AG04450 (cell line): ENCODE measurements at regions not wholly inside any gene's neighbourhood (a gene's known extent, or its start where the extent isn't known, plus 50 kb on each side); places are given as distances from the start of the nearest gene placed in this dataset.

Source experiments
- CTCF ChIA-PET: fragments of 300-600, 350-600 bp; formaldehyde crosslinking; extraction: SDS; loops from one replicate; lab custom pipeline; 2022; ENCODE audit warnings: antibody characterized with exemption, inconsistent platforms; lab: Charles Lee
- POLR2A ChIA-PET: fragments of 350-600 bp; formaldehyde crosslinking; extraction: SDS; loops from one replicate; lab custom pipeline; 2021; ENCODE audit warnings: antibody characterized with exemption, inconsistent platforms; lab: Yijun Ruan, JAX
- DNase-seq: peaks from one replicate; pipeline ENCODE4 v3.0.0-alpha.2; 2011; ENCODE audit warnings: low read depth, low spot score
- H3K27ac ChIP-seq: one replicate; pipeline ENCODE4 v1.5.1; 2012; ENCODE audit warnings: low read depth, low read length, control low read depth
- H3K27me3 ChIP-seq: one replicate; pipeline ENCODE4 v1.6.0; 2012; ENCODE audit warnings: low read length; ENCODE audit not compliant: control insufficient read depth, insufficient read depth
- H3K4me3 ChIP-seq: 2 replicates; pipeline ENCODE4 v1.5.1; 2011; ENCODE audit warnings: mild to moderate bottlenecking, low read depth, low read length, control low read depth
- H3K9me3 ChIP-seq: 2 replicates; pipeline ENCODE4 v1.5.1; 2012; ENCODE audit warnings: low read length; ENCODE audit not compliant: control insufficient read depth, insufficient read depth
- TF ChIP-seq, protein P1 (sequence below): IDR thresholded peaks from 2 replicates; pipeline ENCODE4 v1.5.1; 2011; ENCODE audit warnings: low read depth, low read length, control low read depth, inconsistent platforms

DNA sequence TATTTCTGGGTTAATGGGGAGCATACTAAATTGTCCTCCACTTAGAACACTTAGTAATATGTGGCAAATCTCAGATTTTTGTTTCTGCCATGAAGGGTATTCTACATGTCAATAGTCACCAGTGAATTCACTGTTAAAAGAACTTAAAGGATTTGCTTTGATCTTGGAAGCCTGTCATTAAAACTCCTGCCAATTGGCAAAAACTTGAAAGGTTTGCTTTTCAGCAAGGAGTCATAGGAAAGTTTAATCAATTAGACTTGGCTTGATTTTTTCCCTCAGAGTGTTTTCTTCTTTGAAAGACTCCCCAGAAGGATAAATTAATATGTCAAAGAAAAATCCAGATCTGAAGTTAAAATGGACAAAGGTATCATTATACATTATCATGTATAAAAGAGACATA is 671.9 kb upstream of the PKDCC start:
- CTCF ChIA-PET: no interaction called here
- Histone ChIP-seq H3K9me3 (no peaks in the 10 kb centered on the region), H3K4me3 (no peak overlapping the region), H3K27ac (no peak overlapping the region), H3K27me3 (no peaks in the 10 kb centered on the region)
- DNase-seq: no peak
- POLR2A ChIA-PET: no interaction called here
- TF ChIP-seq, protein P1, sequence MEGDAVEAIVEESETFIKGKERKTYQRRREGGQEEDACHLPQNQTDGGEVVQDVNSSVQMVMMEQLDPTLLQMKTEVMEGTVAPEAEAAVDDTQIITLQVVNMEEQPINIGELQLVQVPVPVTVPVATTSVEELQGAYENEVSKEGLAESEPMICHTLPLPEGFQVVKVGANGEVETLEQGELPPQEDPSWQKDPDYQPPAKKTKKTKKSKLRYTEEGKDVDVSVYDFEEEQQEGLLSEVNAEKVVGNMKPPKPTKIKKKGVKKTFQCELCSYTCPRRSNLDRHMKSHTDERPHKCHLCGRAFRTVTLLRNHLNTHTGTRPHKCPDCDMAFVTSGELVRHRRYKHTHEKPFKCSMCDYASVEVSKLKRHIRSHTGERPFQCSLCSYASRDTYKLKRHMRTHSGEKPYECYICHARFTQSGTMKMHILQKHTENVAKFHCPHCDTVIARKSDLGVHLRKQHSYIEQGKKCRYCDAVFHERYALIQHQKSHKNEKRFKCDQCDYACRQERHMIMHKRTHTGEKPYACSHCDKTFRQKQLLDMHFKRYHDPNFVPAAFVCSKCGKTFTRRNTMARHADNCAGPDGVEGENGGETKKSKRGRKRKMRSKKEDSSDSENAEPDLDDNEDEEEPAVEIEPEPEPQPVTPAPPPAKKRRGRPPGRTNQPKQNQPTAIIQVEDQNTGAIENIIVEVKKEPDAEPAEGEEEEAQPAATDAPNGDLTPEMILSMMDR: no peak

DNA sequence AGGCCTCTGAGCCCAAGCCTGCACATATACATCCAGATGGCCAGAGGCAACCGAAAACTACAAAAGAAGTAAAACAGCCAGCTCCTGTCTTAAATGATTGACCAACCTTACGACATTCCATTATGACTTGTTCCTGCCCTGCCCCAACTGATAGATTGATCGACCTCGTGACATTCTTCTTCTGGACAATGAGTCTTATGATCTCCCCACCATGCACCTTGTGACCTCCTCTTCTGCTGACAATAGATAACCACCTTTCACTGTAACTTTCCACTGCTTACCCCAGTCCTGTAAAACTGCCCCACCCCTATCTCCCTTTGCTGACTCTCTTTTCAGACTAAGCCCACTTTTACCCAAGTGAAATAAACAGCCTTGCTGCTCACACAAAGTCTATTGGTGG is 670.0 kb upstream of the PKDCC start:
- Histone ChIP-seq H3K4me3 (no peak overlapping the region), H3K27me3 (no peaks in the 10 kb centered on the region), H3K9me3 (no peaks in the 10 kb centered on the region), H3K27ac (no peak overlapping the region)
- TF ChIP-seq, protein P1: no peak
- DNase-seq: no peak
- POLR2A ChIA-PET: no interaction called here
- CTCF ChIA-PET: no interaction called here

DNA sequence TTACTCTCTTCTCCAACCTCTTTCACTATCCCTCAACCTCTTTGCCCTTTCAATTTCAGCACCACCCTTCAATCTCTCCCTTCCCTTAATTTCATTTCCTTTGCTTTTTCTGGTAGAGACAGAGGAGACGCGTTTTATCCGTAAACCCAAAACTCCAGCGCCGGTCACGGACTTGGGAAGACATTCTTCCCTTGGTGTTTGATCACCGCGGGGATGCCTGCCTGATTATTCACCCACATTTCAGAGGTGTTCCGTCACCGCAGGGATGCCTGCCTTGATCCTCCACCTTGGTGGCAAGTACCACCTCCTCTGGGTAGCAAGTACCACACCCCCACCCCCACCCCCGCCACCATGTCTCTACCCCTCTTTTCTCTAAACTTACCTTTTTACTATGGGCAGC is 669.4 kb upstream of the PKDCC start:
- POLR2A ChIA-PET: no interaction called here
- no peak overlapping the region for H3K4me3 ChIP-seq
- CTCF ChIA-PET: no interaction called here
- H3K27me3 ChIP-seq: no peaks in the 10 kb centered on the region
- DNase-seq: no peak
- no peak overlapping the region for H3K27ac ChIP-seq
- TF ChIP-seq, protein P1: no peak
- H3K9me3 ChIP-seq: no peaks in the 10 kb centered on the region

DNA sequence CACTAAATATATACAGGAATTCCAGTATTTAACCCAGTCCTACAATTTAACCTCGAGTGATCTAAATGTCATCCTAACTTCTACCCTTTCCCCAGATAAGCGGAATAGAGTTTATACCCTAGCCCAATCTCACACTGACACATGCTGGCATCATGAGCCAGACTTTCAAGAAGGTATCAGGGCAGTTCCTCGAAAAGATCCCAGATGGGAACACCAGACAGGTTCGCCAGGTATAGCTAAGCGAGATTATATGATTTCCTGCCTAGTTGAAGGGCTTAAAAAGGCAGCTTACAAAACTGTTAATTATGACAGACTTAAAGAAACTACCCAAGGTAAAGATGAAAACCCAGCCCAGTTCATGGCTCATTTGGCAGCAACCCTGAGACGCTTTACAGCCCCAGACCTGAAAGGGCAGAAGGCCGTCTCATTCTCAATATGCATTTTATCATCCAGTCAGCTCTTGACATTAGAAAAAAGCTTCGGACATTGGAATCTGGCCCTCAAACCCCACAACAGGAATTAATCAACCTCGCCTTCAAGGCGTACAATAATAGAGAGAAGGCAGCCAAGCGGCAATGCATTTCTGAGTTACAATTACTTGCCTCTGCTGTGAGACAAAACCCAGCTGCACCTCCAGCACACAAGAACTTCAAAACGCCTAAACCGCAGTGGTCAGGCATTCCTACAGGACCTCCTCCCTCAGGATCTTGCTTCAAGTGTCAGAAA is 668.2 kb upstream of the PKDCC start:
- H3K4me3 ChIP-seq: no peak overlapping the region
- CTCF ChIA-PET: no interaction called here
- no peaks in the 10 kb centered on the region for H3K9me3 ChIP-seq
- no peak overlapping the region for H3K27ac ChIP-seq
- TF ChIP-seq, protein P1: no peak
- no peak for DNase-seq
- no peaks in the 10 kb centered on the region for H3K27me3 ChIP-seq
- POLR2A ChIA-PET: no interaction called here

DNA sequence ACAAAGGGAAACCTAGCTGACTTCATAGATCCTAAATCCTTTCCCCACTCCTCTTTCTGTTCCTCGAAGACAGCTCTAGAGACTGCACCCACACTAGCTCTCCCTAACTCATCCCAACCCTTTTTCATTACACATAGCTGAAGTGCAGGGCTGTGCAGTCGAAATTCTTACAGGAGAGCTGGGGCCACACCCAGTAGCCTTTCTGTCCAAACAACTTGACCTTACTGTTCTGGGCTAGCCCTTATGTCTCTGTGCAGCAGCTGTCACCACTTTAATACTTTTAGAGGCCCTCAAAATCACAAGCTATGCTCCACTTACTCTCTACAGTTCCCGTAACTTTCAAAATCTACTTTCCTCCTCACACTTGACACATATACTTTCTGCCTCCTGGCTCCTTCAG is 666.1 kb upstream of the PKDCC start:
- POLR2A ChIA-PET: no interaction called here
- no peak for DNase-seq
- CTCF ChIA-PET: no interaction called here
- Histone ChIP-seq H3K27me3 (no peaks in the 10 kb centered on the region), H3K4me3 (no peak overlapping the region), H3K27ac (no peak overlapping the region), H3K9me3 (no peaks in the 10 kb centered on the region)
- TF ChIP-seq, protein P1: no peak
